ENCODE measurements at regions not wholly inside any gene's neighbourhood (a gene's known extent, or its start where the extent isn't known, plus 50 kb on each side); places are given as distances from the start of the nearest gene placed in this dataset.
A peak's percentile ranks its signal among the peaks of the same experiment; 100 is the strongest.

GRCh38 chr7:115883629-115884028 lies 146.9 kb downstream of the TFEC start:
- H3K27ac ChIP-seq (ENCODE audit: low read depth, low read length), result no peak overlapping the region
- H3K18ac ChIP-seq (ENCODE audit: low read length), result no peak overlapping the region
- H3K4me3 ChIP-seq (ENCODE audit: low read depth, low read length), result no peak overlapping the region
- no peak for DNase-seq
- H3K27me3 ChIP-seq (ENCODE audit: insufficient read depth, low read length), result no peaks in the 10 kb centered on the region
- H3K36me3 ChIP-seq (ENCODE audit: control insufficient read depth in 1 of 2, insufficient read depth in 2 of 2, low read length in 2 of 2), result no peaks in the 10 kb centered on the region
- no peak overlapping the region for H4K91ac ChIP-seq (ENCODE audit: low read depth, low read length)
- no peak overlapping the region for H4K8ac ChIP-seq (ENCODE audit: low read depth, low read length)
- no peaks in the 10 kb centered on the region for H3K9me3 ChIP-seq (ENCODE audit: insufficient read depth, low read depth, low read length)
- H2BK120ac ChIP-seq (ENCODE audit: insufficient read depth, low read length, poor library complexity), result no peak overlapping the region
- no peaks in the 10 kb centered on the region for H3K4me1 ChIP-seq (ENCODE audit: control insufficient read depth in 1 of 2, insufficient read depth in 2 of 2, low read length in 2 of 2)
- no CpG with 5 or more reads among the region's 6 CpGs for WGBS (ENCODE audit: extremely low coverage, insufficient coverage, insufficient read length)
- H3K79me2 ChIP-seq (ENCODE audit: control insufficient read depth, insufficient read depth, low read length, poor library complexity), result no peaks in the 10 kb centered on the region
- H2AFZ ChIP-seq (ENCODE audit: insufficient read depth, low read length, poor library complexity), result no peak overlapping the region
- no peak overlapping the region for H2BK5ac ChIP-seq (ENCODE audit: low read depth, low read length, poor library complexity)
- H3K4ac ChIP-seq (ENCODE audit: low read depth, low read length), result no peak overlapping the region
- no peak overlapping the region for H4K12ac ChIP-seq (ENCODE audit: low read depth, low read length)
- H3K14ac ChIP-seq (ENCODE audit: low read length), result no peak overlapping the region
- no peak overlapping the region for H3K23ac ChIP-seq (ENCODE audit: low read length)
- H2AK5ac ChIP-seq (ENCODE audit: low read length), result no peak overlapping the region
- no peak overlapping the region for H2BK12ac ChIP-seq (ENCODE audit: low read length)
- no peak overlapping the region for H3K4me2 ChIP-seq (ENCODE audit: low read length)
- no peak overlapping the region for H3K9ac ChIP-seq (ENCODE audit: low read length)
- H3K79me1 ChIP-seq (ENCODE audit: low read length), result no peaks in the 10 kb centered on the region

- no CpG with 5 or more reads among the region's 2 CpGs for WGBS (ENCODE audit: extremely low coverage, insufficient coverage, insufficient read length)
These were observed 149.1 kb downstream of the TFEC start for GRCh38 chr7:115881476-115881875.

GRCh38 chr7:115879171-115879570 lies 151.4 kb downstream of the TFEC start:
- Histone ChIP-seq H3K23ac (ENCODE audit: low read length) (no peak overlapping the region), H2AK5ac (ENCODE audit: low read length) (no peak overlapping the region)
- no CpG with 5 or more reads among the region's 2 CpGs for WGBS (ENCODE audit: extremely low coverage, insufficient coverage, insufficient read length)

More at GRCh38 chr7:115881476-115881875, 149.1 kb downstream of the TFEC start:
- Histone ChIP-seq H3K27ac (ENCODE audit: low read depth, low read length) (no peak overlapping the region), H2BK120ac (ENCODE audit: insufficient read depth, low read length, poor library complexity) (no peak overlapping the region), H4K91ac (ENCODE audit: low read depth, low read length) (no peak overlapping the region), H3K9me3 (ENCODE audit: insufficient read depth, low read depth, low read length) (no peaks in the 10 kb centered on the region), H3K9ac (ENCODE audit: low read length) (no peak overlapping the region), H3K4me2 (ENCODE audit: low read length) (no peak overlapping the region), H3K4me1 (ENCODE audit: control insufficient read depth in 1 of 2, insufficient read depth in 2 of 2, low read length in 2 of 2) (no peaks in the 10 kb centered on the region), H3K27me3 (ENCODE audit: insufficient read depth, low read length) (no peaks in the 10 kb centered on the region), H4K8ac (ENCODE audit: low read depth, low read length) (no peak overlapping the region), H2BK5ac (ENCODE audit: low read depth, low read length, poor library complexity) (no peak overlapping the region), H3K4ac (ENCODE audit: low read depth, low read length) (no peak overlapping the region), H3K14ac (ENCODE audit: low read length) (no peak overlapping the region), H3K18ac (ENCODE audit: low read length) (no peak overlapping the region), H2AFZ (ENCODE audit: insufficient read depth, low read length, poor library complexity) (no peak overlapping the region), H2BK12ac (ENCODE audit: low read length) (no peak overlapping the region), H3K79me2 (ENCODE audit: control insufficient read depth, insufficient read depth, low read length, poor library complexity) (no peaks in the 10 kb centered on the region), H3K23ac (ENCODE audit: low read length) (no peak overlapping the region), H3K36me3 (ENCODE audit: control insufficient read depth in 1 of 2, insufficient read depth in 2 of 2, low read length in 2 of 2) (no peaks in the 10 kb centered on the region), H3K4me3 (ENCODE audit: low read depth, low read length) (no peak overlapping the region), H3K79me1 (ENCODE audit: low read length) (no peaks in the 10 kb centered on the region), H4K12ac (ENCODE audit: low read depth, low read length) (no peak overlapping the region), H2AK5ac (ENCODE audit: low read length) (no peak overlapping the region)
- DNase-seq, result no peak

GRCh38 chr7:115869801-115870200 lies 160.8 kb downstream of the TFEC start:
- no peak overlapping the region for H3K4me3 ChIP-seq (ENCODE audit: low read depth, low read length)
- no peaks in the 10 kb centered on the region for H3K9me3 ChIP-seq (ENCODE audit: insufficient read depth, low read depth, low read length)
- no peak overlapping the region for H4K8ac ChIP-seq (ENCODE audit: low read depth, low read length)
- H3K18ac ChIP-seq (ENCODE audit: low read length), result no peak overlapping the region
- no peak overlapping the region for H3K23ac ChIP-seq (ENCODE audit: low read length)
- H2BK12ac ChIP-seq (ENCODE audit: low read length), result no peak overlapping the region
- H2AFZ ChIP-seq (ENCODE audit: insufficient read depth, low read length, poor library complexity), result no peak overlapping the region
- H2BK120ac ChIP-seq (ENCODE audit: insufficient read depth, low read length, poor library complexity), result no peak overlapping the region
- no peak overlapping the region for H2BK5ac ChIP-seq (ENCODE audit: low read depth, low read length, poor library complexity)
- H3K4me2 ChIP-seq (ENCODE audit: low read length), result no peak overlapping the region
- no peaks in the 10 kb centered on the region for H3K4me1 ChIP-seq (ENCODE audit: control insufficient read depth in 1 of 2, insufficient read depth in 2 of 2, low read length in 2 of 2)
- H4K91ac ChIP-seq (ENCODE audit: low read depth, low read length), result no peak overlapping the region
- no peak for DNase-seq
- no peak overlapping the region for H2AK5ac ChIP-seq (ENCODE audit: low read length)
- H3K14ac ChIP-seq (ENCODE audit: low read length), result no peak overlapping the region
- H3K4ac ChIP-seq (ENCODE audit: low read depth, low read length), result no peak overlapping the region
- no peaks in the 10 kb centered on the region for H3K27me3 ChIP-seq (ENCODE audit: insufficient read depth, low read length)
- no peaks in the 10 kb centered on the region for H3K79me2 ChIP-seq (ENCODE audit: control insufficient read depth, insufficient read depth, low read length, poor library complexity)
- no peak overlapping the region for H3K27ac ChIP-seq (ENCODE audit: low read depth, low read length)
- H3K9ac ChIP-seq (ENCODE audit: low read length), result no peak overlapping the region
- H4K12ac ChIP-seq (ENCODE audit: low read depth, low read length), result no peak overlapping the region
- H3K79me1 ChIP-seq (ENCODE audit: low read length), result no peaks in the 10 kb centered on the region
- H3K36me3 ChIP-seq (ENCODE audit: control insufficient read depth in 1 of 2, insufficient read depth in 2 of 2, low read length in 2 of 2), result no peaks in the 10 kb centered on the region

More at GRCh38 chr7:115879171-115879570, 151.4 kb downstream of the TFEC start:
- Histone ChIP-seq H2BK120ac (ENCODE audit: insufficient read depth, low read length, poor library complexity) (no peak overlapping the region), H3K27me3 (ENCODE audit: insufficient read depth, low read length) (no peaks in the 10 kb centered on the region), H4K91ac (ENCODE audit: low read depth, low read length) (no peak overlapping the region), H3K9me3 (ENCODE audit: insufficient read depth, low read depth, low read length) (no peaks in the 10 kb centered on the region), H3K79me2 (ENCODE audit: control insufficient read depth, insufficient read depth, low read length, poor library complexity) (no peaks in the 10 kb centered on the region), H2BK5ac (ENCODE audit: low read depth, low read length, poor library complexity) (no peak overlapping the region), H3K27ac (ENCODE audit: low read depth, low read length) (no peak overlapping the region), H3K79me1 (ENCODE audit: low read length) (no peaks in the 10 kb centered on the region), H3K4me3 (ENCODE audit: low read depth, low read length) (no peak overlapping the region), H2AFZ (ENCODE audit: insufficient read depth, low read length, poor library complexity) (no peak overlapping the region), H3K9ac (ENCODE audit: low read length) (no peak overlapping the region), H3K18ac (ENCODE audit: low read length) (no peak overlapping the region), H3K4me2 (ENCODE audit: low read length) (no peak overlapping the region), H2BK12ac (ENCODE audit: low read length) (no peak overlapping the region), H3K36me3 (ENCODE audit: control insufficient read depth in 1 of 2, insufficient read depth in 2 of 2, low read length in 2 of 2) (no peaks in the 10 kb centered on the region), H4K12ac (ENCODE audit: low read depth, low read length) (no peak overlapping the region), H3K4me1 (ENCODE audit: control insufficient read depth in 1 of 2, insufficient read depth in 2 of 2, low read length in 2 of 2) (no peaks in the 10 kb centered on the region), H3K14ac (ENCODE audit: low read length) (no peak overlapping the region), H4K8ac (ENCODE audit: low read depth, low read length) (no peak overlapping the region), H3K4ac (ENCODE audit: low read depth, low read length) (no peak overlapping the region)
- peak; percentile 62 to 87 for DNase-seq

Data from trophoblast cell (in vitro differentiated cells and primary cell).